Lower leg skin (tissue), 4 donors: ENCODE measurements at regions not wholly inside any gene's neighbourhood (a gene's known extent, or its start where the extent isn't known, plus 50 kb on each side); places are given as distances from the start of the nearest gene placed in this dataset.

Experiments
- DNase-seq, 2 donors: peaks; one replicate each; pipeline ENCODE4 v3.0.0-alpha.2; 2019; ENCODE audit warnings: low spot score in 2 of 2
- H3K4me3 ChIP-seq: fragments of 200-600 bp; sonication (generic); 2 replicates; pipeline ENCODE4 v1.5.1; 2017; ENCODE audit warnings: mild to moderate bottlenecking, low read depth; ENCODE audit not compliant: poor library complexity, severe bottlenecking
- CTCF ChIP-seq, 3 donors: fragments of 450-650 bp; IDR thresholded peaks; one replicate each; pipeline ENCODE4 v1.5.1; 2016; ENCODE audit warnings: antibody characterized with exemption in 3 of 3, mild to moderate bottlenecking in 3 of 3, moderate library complexity in 2 of 3
- POLR2A ChIP-seq, 2 donors: fragments of 450-650 bp; IDR thresholded peaks; one replicate each; pipeline ENCODE4 v1.6.1; 2016 to 2017; ENCODE audit warnings: antibody characterized with exemption in 2 of 2, mild to moderate bottlenecking in 1 of 2, moderate library complexity in 1 of 2
- WGBS, 2 donors: methylation state at CpG; one replicate each; pipeline ENCODE4 v1.1.5; 2018; 5-methylcytosine and 5-hydroxymethylcytosine counted together
- intact Hi-C: fragments of 100-400 bp; cut with DNase I; formaldehyde crosslinking; loops from one replicate; pipeline ENCODE4 v1.15.0; 2023; ENCODE audit warnings: low total_unique reads

GRCh38 chr17:27384261-27384701 is 72.0 kb upstream of the KSR1 start:
- no peak overlapping the region for H3K4me3 ChIP-seq
- no peak for TF ChIP-seq POLR2A (IDR thresholded peaks at IDR 0.05)
- TF ChIP-seq CTCF (IDR thresholded peaks at IDR 0.05), result no peak
- 19 to 23% methylated on average over 7 of the region's 7 CpGs for WGBS, 2 donors
- peak in 1 of 2 donors; percentile 76 for DNase-seq
- intact Hi-C loops, result no loop called here

GRCh38 chr17:27384726-27385125 is 71.5 kb upstream of the KSR1 start:
- intact Hi-C loops, result no loop called here
- H3K4me3 ChIP-seq, result no peak overlapping the region
- TF ChIP-seq POLR2A (IDR thresholded peaks at IDR 0.05) (no peak), CTCF (IDR thresholded peaks at IDR 0.05) (no peak)
- DNase-seq, result peak in 1 of 2 donors; percentile 26
- 46 to 48% methylated on average over 2 of the region's 2 CpGs for WGBS, 2 donors

DNA sequence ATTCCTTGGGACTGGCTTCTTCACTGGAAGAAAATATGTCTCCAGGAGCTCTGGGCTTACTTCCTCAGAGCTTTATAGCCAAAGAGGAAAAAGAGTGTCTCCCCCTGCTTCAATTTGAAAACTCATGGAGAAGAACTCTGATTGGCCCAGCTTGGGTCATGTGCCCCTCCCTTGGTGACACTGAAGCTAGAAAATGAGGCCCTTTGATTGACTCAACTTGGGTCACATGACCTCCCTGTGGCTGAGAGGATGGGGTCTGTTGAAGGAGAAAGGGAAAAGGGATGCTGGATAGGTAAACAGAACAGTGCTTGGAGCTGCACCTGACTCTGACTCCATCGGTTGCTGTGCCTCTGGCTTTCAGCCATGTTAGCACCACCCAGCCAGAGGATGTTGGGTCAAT is 70.6 kb upstream of the KSR1 start:
- TF ChIP-seq POLR2A (IDR thresholded peaks at IDR 0.05) (no peak), CTCF (IDR thresholded peaks at IDR 0.05) (no peak)
- intact Hi-C loops, result no loop called here
- no peak overlapping the region for H3K4me3 ChIP-seq
- DNase-seq, result peak in 1 of 2 donors; percentile 69
- WGBS, 2 donors, result 95 to 100% methylated on average over 1 of the region's 1 CpG

DNA sequence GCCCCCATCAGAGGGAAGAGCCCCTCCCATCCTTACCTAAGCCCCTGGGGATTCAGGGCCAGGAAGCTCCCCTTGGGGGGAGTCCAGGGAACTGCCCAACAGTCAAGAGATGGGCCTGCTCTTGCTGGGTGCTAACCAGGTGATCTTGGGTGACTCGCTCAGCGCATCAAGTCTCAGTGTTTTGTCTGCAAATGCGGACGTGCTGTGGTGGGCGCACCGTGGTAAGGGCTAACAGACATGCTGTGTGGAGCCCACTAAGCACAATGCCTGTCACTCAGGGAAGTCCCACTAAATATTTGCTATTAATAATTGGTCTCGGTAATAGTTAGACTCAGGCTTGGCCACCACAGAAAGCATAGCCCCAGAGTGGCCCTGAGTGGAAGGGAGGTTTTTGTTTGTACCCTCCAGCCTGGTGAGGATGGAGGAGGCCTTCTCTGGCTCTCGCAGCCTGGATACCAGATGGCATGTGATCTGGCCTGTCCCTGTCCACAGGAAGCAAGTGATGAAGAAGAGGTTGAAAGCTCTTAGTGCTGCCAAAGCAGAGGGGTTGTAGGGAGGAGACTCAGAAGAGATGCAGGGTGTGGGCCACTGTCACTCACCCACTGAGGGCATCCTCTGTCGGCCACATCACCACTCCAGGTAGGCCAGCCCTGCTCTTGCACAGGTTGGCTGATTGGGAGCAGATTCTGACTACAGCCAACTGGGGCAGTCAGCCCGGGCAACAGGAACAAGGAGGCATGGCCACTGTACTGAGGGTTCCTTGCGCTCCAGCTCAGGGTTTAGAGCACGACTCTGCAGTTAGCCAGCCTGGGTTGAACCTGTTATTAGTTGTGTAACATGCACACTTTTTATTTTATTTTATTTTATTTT is 69.8 kb upstream of the KSR1 start:
- intact Hi-C loops, result no loop called here
- TF ChIP-seq CTCF (IDR thresholded peaks at IDR 0.05) (no peak), POLR2A (IDR thresholded peaks at IDR 0.05) (no peak)
- H3K4me3 ChIP-seq, result no peak overlapping the region

DNA sequence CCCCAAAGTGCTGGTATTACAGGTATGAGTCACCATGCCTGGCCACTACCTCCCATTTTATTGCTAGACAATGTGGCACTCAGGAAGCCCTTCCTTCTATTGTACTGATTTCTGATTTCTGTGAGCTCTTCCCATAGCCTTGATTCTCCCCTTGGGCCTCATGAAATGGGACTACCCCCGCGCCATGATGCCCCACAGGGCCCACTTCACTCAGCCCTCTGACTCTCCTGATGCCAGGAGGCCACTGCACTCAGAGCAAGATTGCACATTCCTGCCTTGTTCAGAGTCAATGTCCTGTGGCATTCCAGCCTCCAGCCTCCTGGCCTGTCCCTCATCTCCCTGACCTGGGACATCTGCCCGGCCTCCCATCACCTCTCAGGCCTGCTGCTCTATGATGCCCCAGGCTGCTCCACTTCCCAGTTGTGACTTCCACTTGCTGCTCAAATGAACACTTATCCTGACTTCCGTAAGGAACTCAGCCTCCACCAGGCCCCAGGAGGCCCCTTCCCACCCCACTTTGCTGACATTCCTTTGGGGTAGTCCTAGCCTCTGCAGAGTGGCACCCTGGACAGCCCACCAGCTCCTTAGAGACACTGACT is 66.6 kb upstream of the KSR1 start:
- intact Hi-C loops, result no loop called here
- WGBS, 2 donors, result 80 to 89% methylated on average over 4 of the region's 4 CpGs
- H3K4me3 ChIP-seq, result no peak overlapping the region
- peak in 1 of 2 donors; percentile 71 for DNase-seq
- TF ChIP-seq CTCF (IDR thresholded peaks at IDR 0.05), result no peak
- TF ChIP-seq POLR2A (IDR thresholded peaks at IDR 0.05), result no peak

More for the DNA sequence above, 69.8 kb upstream of the KSR1 start:
- WGBS, 2 donors, result 91 to 94% methylated on average over 12 of the region's 12 CpGs
- DNase-seq, result peak in 1 of 2 donors; percentile 79
